Stomach (tissue), 8 donors: ENCODE measurements at regions not wholly inside any gene's neighbourhood (a gene's known extent, or its start where the extent isn't known, plus 50 kb on each side); places are given as distances from the start of the nearest gene placed in this dataset.

Source experiments
- DNase-seq, 2 donors: peaks; one replicate each; pipeline versions ENCODE4 v3.0.0 to v3.0.0-alpha.2; 2013 to 2019
- H3K27ac ChIP-seq, 5 donors: fragments of 200-600 bp in 4 of 5; sonication (generic) in 4 of 5; one replicate each; pipeline ENCODE4 v1.5.1; 2013 to 2019; ENCODE audit warnings: mild to moderate bottlenecking in 1 of 5, moderate library complexity in 1 of 5
- H3K27me3 ChIP-seq, 3 donors: fragments of 200-600 bp; sonication (generic); one replicate each; pipeline ENCODE4 v1.5.1; 2017 to 2019; ENCODE audit warnings: mixed run types in 1 of 3
- H3K36me3 ChIP-seq, 4 donors: fragments of 200-600 bp; sonication (generic); 1 replicate in 3 of 4; 2 replicates in 1 of 4; pipeline ENCODE4 v1.5.1; 2016 to 2019
- H3K4me1 ChIP-seq, 4 donors: fragments of 200-600 bp; sonication (generic); one replicate each; pipeline ENCODE4 v1.5.1; 2016 to 2019
- H3K4me3 ChIP-seq, 4 donors: fragments of 200-600 bp; sonication (generic) in 3 of 4; one replicate each; pipeline ENCODE4 v1.5.1; 2016 to 2019; ENCODE audit warnings: mild to moderate bottlenecking in 1 of 4
- H3K9me3 ChIP-seq, 4 donors: fragments of 200-600 bp; sonication (generic); one replicate each; pipeline ENCODE4 v1.5.1; 2016 to 2019
- EP300 ChIP-seq: sonication (generic); formaldehyde crosslinking; IDR thresholded peaks from one replicate; pipeline ENCODE4 v1.6.1; 2017; ENCODE audit warnings: antibody characterized with exemption
- POLR2A ChIP-seq, 4 donors: fragments of 450-650 bp; IDR thresholded peaks; one replicate each; pipeline ENCODE4 v1.6.1; 2016; ENCODE audit warnings: antibody characterized with exemption in 4 of 4, control low read depth in 2 of 4, mild to moderate bottlenecking in 1 of 4, moderate library complexity in 1 of 4
- POLR2AphosphoS5 ChIP-seq, 3 donors: sonication (generic); formaldehyde crosslinking; IDR thresholded peaks; one replicate each; pipeline ENCODE4 v1.6.1; 2016; ENCODE audit warnings: antibody characterized with exemption in 3 of 3
- WGBS, 5 donors: extraction: QIAGEN DNeasy Blood & Tissue Kit in 3 of 5; methylation state at CpG; one replicate each; pipeline versions ENCODE4 v1.1.5 to v1.1.7; 2013 to 2018; 5-methylcytosine and 5-hydroxymethylcytosine counted together
- intact Hi-C: fragments of 100-400 bp; cut with DNase I; formaldehyde crosslinking; loops from one replicate; pipeline ENCODE4 v1.15.1; 2023; ENCODE audit warnings: low total_unique reads
- TF ChIP-seq, protein P1 (sequence below), 7 experiments: fragments of 450-650 bp in 4 of 7; fragments of 200-600 bp in 3 of 7; sonication (generic) in 3 of 7; IDR thresholded peaks; one replicate each; pipeline ENCODE4 v1.5.1; 2016 to 2019; ENCODE audit warnings: antibody characterized with exemption in 7 of 7, control low read depth in 2 of 7, mild to moderate bottlenecking in 1 of 7
- donor health status: healthy with polysubstance abuse.
- donor health status: Bipolar disorder and iron deficiency.
- donor health status: healthy.

GRCh38 chr13:23488442-23488841, 54.9 kb upstream of the SACS start:
- Histone ChIP-seq H3K4me3 (no peak overlapping the region), H3K9me3 (no peaks in the 10 kb centered on the region), H3K27ac (no peak overlapping the region), H3K27me3 (no peaks in the 10 kb centered on the region), H3K4me1 (no peaks in the 10 kb centered on the region), H3K36me3 (no peaks in the 10 kb centered on the region)
- intact Hi-C loops = no loop called here
- TF ChIP-seq POLR2A (IDR thresholded peaks at IDR 0.05) (no peak), EP300 (no peak), POLR2AphosphoS5 (IDR thresholded peaks at IDR 0.05) (peak in 1 of 3 donors; percentile 6)
- TF ChIP-seq, protein P1, sequence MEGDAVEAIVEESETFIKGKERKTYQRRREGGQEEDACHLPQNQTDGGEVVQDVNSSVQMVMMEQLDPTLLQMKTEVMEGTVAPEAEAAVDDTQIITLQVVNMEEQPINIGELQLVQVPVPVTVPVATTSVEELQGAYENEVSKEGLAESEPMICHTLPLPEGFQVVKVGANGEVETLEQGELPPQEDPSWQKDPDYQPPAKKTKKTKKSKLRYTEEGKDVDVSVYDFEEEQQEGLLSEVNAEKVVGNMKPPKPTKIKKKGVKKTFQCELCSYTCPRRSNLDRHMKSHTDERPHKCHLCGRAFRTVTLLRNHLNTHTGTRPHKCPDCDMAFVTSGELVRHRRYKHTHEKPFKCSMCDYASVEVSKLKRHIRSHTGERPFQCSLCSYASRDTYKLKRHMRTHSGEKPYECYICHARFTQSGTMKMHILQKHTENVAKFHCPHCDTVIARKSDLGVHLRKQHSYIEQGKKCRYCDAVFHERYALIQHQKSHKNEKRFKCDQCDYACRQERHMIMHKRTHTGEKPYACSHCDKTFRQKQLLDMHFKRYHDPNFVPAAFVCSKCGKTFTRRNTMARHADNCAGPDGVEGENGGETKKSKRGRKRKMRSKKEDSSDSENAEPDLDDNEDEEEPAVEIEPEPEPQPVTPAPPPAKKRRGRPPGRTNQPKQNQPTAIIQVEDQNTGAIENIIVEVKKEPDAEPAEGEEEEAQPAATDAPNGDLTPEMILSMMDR (IDR thresholded peaks at IDR 0.05) = no peak
- peak in 1 of 2 donors; percentile 50 for DNase-seq
- WGBS, 5 donors = 28 to 52% (median 46%) methylated on average over 6 of the region's 6 CpGs

DNA sequence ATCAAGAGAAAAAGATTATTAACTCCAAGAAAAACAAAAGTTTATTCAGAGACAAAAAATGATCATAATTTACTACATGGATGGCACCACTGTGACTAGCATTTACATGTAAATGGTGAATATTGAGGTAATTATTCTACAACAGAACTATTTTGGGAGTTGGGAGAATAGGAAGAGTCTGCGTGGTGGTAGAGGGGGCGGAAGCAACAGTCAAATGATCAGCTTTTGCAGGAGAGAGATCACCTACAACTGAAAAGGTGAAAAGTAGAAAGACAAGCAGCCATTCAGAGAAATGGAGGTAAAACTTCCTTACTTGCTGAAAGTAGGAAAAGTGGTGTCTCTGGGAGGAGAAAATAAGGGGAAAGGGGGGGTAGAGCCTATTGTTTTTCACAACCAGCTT, 62.8 kb upstream of the SACS start:
- TF ChIP-seq, protein P1 (IDR thresholded peaks at IDR 0.05) = no peak
- TF ChIP-seq POLR2A (IDR thresholded peaks at IDR 0.05) = no peak
- no peak for TF ChIP-seq POLR2AphosphoS5 (IDR thresholded peaks at IDR 0.05)
- TF ChIP-seq EP300 = no peak
- Histone ChIP-seq H3K36me3 (no peaks in the 10 kb centered on the region), H3K27me3 (peaks cover 0 to 5% (median 0%) of the 10 kb centered on the region in 3 donors), H3K4me3 (no peak overlapping the region), H3K9me3 (no peaks in the 10 kb centered on the region), H3K4me1 (no peaks in the 10 kb centered on the region), H3K27ac (no peak overlapping the region)
- WGBS, 5 donors = 85 to 98% (median 91%) methylated on average over 2 of the region's 2 CpGs
- intact Hi-C loops = no loop called here
- DNase-seq = no peak

DNA sequence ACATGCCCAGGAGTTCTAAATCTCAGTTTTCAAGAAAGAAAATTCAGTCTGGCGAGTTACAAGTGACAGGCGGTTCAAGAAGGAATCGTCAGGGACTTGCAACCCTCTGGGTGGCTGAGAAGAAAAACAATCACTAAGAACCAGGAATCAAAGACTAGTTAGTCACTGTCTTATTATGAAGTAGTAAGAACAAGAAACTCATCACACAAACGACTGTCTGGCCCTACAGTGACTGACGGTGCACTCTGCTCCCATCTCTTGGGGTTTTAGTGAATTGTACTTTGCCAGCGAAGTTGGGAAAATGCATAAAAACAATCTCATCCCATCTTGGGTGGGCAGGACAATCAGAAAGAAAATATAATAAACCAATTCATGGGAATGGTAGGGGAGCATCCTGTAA, 63.7 kb upstream of the SACS start:
- H3K9me3 ChIP-seq = no peaks in the 10 kb centered on the region
- DNase-seq = no peak
- 81 to 93% (median 90%) methylated on average over 6 of the region's 6 CpGs for WGBS, 5 donors
- H3K4me1 ChIP-seq = no peaks in the 10 kb centered on the region
- no peak overlapping the region for H3K4me3 ChIP-seq
- H3K36me3 ChIP-seq = no peaks in the 10 kb centered on the region
- no peak overlapping the region for H3K27ac ChIP-seq
- TF ChIP-seq, protein P1 (IDR thresholded peaks at IDR 0.05) = no peak
- no peak for TF ChIP-seq POLR2AphosphoS5 (IDR thresholded peaks at IDR 0.05)
- no peak for TF ChIP-seq EP300
- TF ChIP-seq POLR2A (IDR thresholded peaks at IDR 0.05) = no peak
- intact Hi-C loops = no loop called here
- H3K27me3 ChIP-seq = peaks cover 0 to 5% (median 0%) of the 10 kb centered on the region in 3 donors

- intact Hi-C loops = no loop called here
Measured at GRCh38 chr13:23500849-23501248, 67.3 kb upstream of the SACS start.

More at GRCh38 chr13:23500849-23501248, 67.3 kb upstream of the SACS start:
- TF ChIP-seq POLR2A (IDR thresholded peaks at IDR 0.05) (no peak), POLR2AphosphoS5 (IDR thresholded peaks at IDR 0.05) (no peak)
- TF ChIP-seq, protein P1 (IDR thresholded peaks at IDR 0.05) = no peak
- DNase-seq = peak in 1 of 2 donors; percentile 38
- H3K4me3 ChIP-seq = no peak overlapping the region
- H3K4me1 ChIP-seq = peaks cover 0 to 7% (median 3%) of the 10 kb centered on the region in 4 donors
- H3K27ac ChIP-seq = no peak overlapping the region
- no peaks in the 10 kb centered on the region for H3K27me3 ChIP-seq
- no peaks in the 10 kb centered on the region for H3K9me3 ChIP-seq
- no peaks in the 10 kb centered on the region for H3K36me3 ChIP-seq
- WGBS, 5 donors = 53 to 71% (median 67%) methylated on average over 4 of the region's 4 CpGs
